Astrocyte (in vitro differentiated cells and primary cell): ENCODE measurements at regions not wholly inside any gene's neighbourhood (a gene's known extent, or its start where the extent isn't known, plus 50 kb on each side); places are given as distances from the start of the nearest gene placed in this dataset.
"Not testable (repeated sequence)": the region's sequence is repeated elsewhere in the genome, so short reads cannot be mapped to it uniquely, and the experiment has no call there.

ENCODE experiments used
- DNase-seq: peaks from one replicate; pipeline ENCODE4 v3.0.0-alpha.2; 2010; ENCODE audit warnings: low read depth
- FAIRE-seq: peaks from 2 replicates; lab custom pipeline; 2011; peaks lifted over from hg19 to GRCh38; lab: Jason Lieb, UNC
- H2AFZ ChIP-seq: 2 replicates; pipeline ENCODE4 v1.6.0; 2012; ENCODE audit warnings: low read depth, low read length, inconsistent platforms
- H3K27ac ChIP-seq: 2 replicates; pipeline ENCODE4 v1.5.1; 2011; ENCODE audit warnings: low read depth, low read length, inconsistent platforms
- H3K27me3 ChIP-seq: 2 replicates; pipeline ENCODE4 v1.6.0; 2011; ENCODE audit warnings: low read length, inconsistent platforms; ENCODE audit not compliant: insufficient read depth
- H3K36me3 ChIP-seq: 2 replicates; pipeline ENCODE4 v1.5.1; 2011; ENCODE audit warnings: low read length, inconsistent platforms; ENCODE audit not compliant: insufficient read depth
- H3K4me1 ChIP-seq: 2 replicates; pipeline ENCODE4 v1.5.1; 2011; ENCODE audit warnings: low read length, inconsistent platforms; ENCODE audit not compliant: insufficient read depth
- H3K4me2 ChIP-seq: 2 replicates; pipeline ENCODE4 v1.6.0; 2012; ENCODE audit warnings: low read length, inconsistent platforms
- H3K4me3 ChIP-seq: 2 replicates; pipeline ENCODE4 v1.5.1; 2011; ENCODE audit warnings: low read depth, mild to moderate bottlenecking, low read length, inconsistent platforms; ENCODE audit not compliant: insufficient read depth
- H3K79me2 ChIP-seq: 2 replicates; pipeline ENCODE4 v1.6.0; 2012; ENCODE audit warnings: mild to moderate bottlenecking, low read length, inconsistent platforms; ENCODE audit not compliant: insufficient read depth
- H3K9ac ChIP-seq: 2 replicates; pipeline ENCODE4 v1.6.0; 2012; ENCODE audit warnings: mild to moderate bottlenecking, low read length, inconsistent platforms
- H3K9me3 ChIP-seq: 2 replicates; pipeline ENCODE4 v1.5.1; 2012; ENCODE audit warnings: low read depth, mild to moderate bottlenecking, low read length, inconsistent platforms; ENCODE audit not compliant: insufficient read depth
- H4K20me1 ChIP-seq: 2 replicates; pipeline ENCODE4 v1.6.0; 2012; ENCODE audit warnings: low read length, inconsistent platforms; ENCODE audit not compliant: insufficient read depth
- H3K27ac Mint-ChIP-seq: one replicate; pipeline ENCODE4 v1.8.0; 2021; ENCODE audit warnings: mild to moderate bottlenecking, mixed read lengths; ENCODE audit not compliant: unreplicated experiment
- H3K27me3 Mint-ChIP-seq: one replicate; pipeline ENCODE4 v1.8.0; 2021; ENCODE audit warnings: low read depth, mixed read lengths; ENCODE audit not compliant: unreplicated experiment
- H3K36me3 Mint-ChIP-seq: one replicate; pipeline ENCODE4 v1.8.0; 2021; ENCODE audit warnings: low read depth, mixed read lengths; ENCODE audit not compliant: unreplicated experiment
- H3K4me1 Mint-ChIP-seq: one replicate; pipeline ENCODE4 v1.8.0; 2021; ENCODE audit warnings: low read depth, mixed read lengths; ENCODE audit not compliant: unreplicated experiment
- H3K4me3 Mint-ChIP-seq: one replicate; pipeline ENCODE4 v1.8.0; 2021; ENCODE audit warnings: mild to moderate bottlenecking, moderate library complexity, mixed read lengths; ENCODE audit not compliant: unreplicated experiment
- H3K9me3 Mint-ChIP-seq: one replicate; pipeline ENCODE4 v1.8.0; 2021; ENCODE audit warnings: mild to moderate bottlenecking, mixed read lengths; ENCODE audit not compliant: unreplicated experiment
- EZH2 ChIP-seq: IDR thresholded peaks from 2 replicates; pipeline ENCODE4 v1.6.1; 2012; ENCODE audit warnings: mild to moderate bottlenecking, low read length, inconsistent platforms; ENCODE audit not compliant: insufficient read depth
- TF ChIP-seq, protein P1 (sequence below): IDR thresholded peaks from 2 replicates; pipeline ENCODE4 v1.5.1; 2011; ENCODE audit warnings: low read depth, mild to moderate bottlenecking, inconsistent platforms, low read length, moderate library complexity; ENCODE audit not compliant: insufficient read depth

DNA sequence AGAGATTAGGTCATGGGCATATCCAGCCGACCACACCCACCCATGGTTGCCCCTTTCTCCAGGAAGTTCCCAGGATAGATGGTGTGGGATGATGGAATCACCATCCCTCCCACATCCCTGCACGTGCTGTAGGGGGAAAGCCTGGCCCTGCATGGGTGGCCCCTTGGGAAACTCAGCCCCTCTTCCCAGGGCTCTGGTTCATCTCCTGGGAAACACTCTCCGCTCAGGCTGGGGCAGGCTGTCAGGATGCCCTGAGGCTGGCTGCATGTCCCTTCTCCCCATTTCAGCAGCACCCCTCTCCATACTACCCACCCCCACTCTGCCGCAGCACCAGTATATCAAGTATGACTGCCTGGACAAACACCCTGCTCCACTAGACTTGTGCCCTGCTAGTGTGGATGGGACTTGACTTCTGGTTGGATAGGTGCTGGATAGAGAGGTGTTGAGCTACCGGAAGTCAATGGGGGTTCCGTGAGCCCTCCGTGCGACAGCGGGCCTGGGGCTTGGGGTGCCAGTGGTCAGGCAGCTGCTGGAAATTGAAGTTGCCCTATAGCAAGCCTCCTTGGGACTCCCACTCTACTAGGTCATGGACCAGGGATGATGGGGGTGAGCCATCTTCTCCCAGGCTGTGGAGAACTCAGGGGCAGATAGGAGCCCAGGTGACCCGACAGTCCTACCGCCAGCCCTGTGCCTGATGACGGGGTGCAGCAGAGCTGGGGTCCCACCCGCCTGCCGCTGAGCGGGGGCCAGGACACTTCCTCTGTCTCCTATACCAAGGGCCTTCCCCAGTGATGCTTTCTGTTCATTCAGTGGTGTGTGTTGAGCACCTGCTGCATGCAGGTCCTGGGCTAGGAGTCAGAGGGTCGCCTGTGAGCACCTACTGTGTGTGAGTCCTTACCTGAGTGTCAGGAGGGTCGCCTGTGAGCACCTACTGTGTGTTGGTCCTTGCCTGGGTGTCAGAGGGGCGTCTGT lies 69.4 kb upstream of the COL5A1 start:
- Mint-ChIP-seq H3K27ac (no peak overlapping the region), H3K36me3 (peaks cover 2% of the 10 kb centered on the region), H3K4me1 (peaks cover 9% of the 10 kb centered on the region), H3K9me3 (peaks cover 6% of the 10 kb centered on the region), H3K27me3 (peaks cover 7% of the 10 kb centered on the region), H3K4me3 (no peak overlapping the region)
- Histone ChIP-seq H4K20me1 (no peaks in the 10 kb centered on the region), H3K27me3 (no peaks in the 10 kb centered on the region), H3K9ac (no peak overlapping the region), H3K9me3 (no peaks in the 10 kb centered on the region), H2AFZ (no peak overlapping the region), H3K4me3 (no peak overlapping the region), H3K79me2 (no peaks in the 10 kb centered on the region), H3K27ac (no peak overlapping the region), H3K36me3 (no peaks in the 10 kb centered on the region), H3K4me1 (no peaks in the 10 kb centered on the region), H3K4me2 (no peak overlapping the region)
- TF ChIP-seq, protein P1, sequence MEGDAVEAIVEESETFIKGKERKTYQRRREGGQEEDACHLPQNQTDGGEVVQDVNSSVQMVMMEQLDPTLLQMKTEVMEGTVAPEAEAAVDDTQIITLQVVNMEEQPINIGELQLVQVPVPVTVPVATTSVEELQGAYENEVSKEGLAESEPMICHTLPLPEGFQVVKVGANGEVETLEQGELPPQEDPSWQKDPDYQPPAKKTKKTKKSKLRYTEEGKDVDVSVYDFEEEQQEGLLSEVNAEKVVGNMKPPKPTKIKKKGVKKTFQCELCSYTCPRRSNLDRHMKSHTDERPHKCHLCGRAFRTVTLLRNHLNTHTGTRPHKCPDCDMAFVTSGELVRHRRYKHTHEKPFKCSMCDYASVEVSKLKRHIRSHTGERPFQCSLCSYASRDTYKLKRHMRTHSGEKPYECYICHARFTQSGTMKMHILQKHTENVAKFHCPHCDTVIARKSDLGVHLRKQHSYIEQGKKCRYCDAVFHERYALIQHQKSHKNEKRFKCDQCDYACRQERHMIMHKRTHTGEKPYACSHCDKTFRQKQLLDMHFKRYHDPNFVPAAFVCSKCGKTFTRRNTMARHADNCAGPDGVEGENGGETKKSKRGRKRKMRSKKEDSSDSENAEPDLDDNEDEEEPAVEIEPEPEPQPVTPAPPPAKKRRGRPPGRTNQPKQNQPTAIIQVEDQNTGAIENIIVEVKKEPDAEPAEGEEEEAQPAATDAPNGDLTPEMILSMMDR = no peak
- TF ChIP-seq EZH2 = no peak
- FAIRE-seq (no peak), DNase-seq (no peak)

DNA sequence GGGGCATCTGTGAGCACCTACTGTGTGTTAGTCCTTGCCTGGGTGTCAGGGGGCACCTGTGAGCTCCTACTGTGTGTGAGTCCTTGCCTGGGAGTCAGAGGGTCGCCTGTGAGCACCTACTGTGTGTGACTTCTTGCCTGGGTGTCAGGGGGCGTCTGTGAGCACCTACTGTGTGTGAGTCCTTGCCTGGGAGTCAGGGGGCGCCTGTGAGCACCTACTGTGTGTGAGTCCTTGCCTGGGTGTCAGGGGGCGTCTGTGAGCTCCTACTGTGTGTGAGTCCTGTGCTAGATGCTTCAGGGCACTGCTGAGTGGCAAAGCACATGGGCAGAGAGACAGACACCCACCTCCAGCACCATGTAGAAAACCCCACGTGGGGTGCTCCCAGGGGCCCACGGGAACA lies 66.9 kb upstream of the COL5A1 start:
- peaks cover 11% of the 10 kb centered on the region for H3K27me3 Mint-ChIP-seq
- H3K27ac Mint-ChIP-seq, H3K4me3 Mint-ChIP-seq, H3K9ac ChIP-seq, H3K4me1 ChIP-seq, DNase-seq, H3K27me3 ChIP-seq, H3K4me3 ChIP-seq, FAIRE-seq, H4K20me1 ChIP-seq, H3K36me3 Mint-ChIP-seq, H3K4me2 ChIP-seq, H3K4me1 Mint-ChIP-seq, H3K27ac ChIP-seq, H3K36me3 ChIP-seq, H3K79me2 ChIP-seq, H2AFZ ChIP-seq, H3K9me3 ChIP-seq: not testable (repeated sequence)
- H3K9me3 Mint-ChIP-seq = peaks cover 12% of the 10 kb centered on the region

DNA sequence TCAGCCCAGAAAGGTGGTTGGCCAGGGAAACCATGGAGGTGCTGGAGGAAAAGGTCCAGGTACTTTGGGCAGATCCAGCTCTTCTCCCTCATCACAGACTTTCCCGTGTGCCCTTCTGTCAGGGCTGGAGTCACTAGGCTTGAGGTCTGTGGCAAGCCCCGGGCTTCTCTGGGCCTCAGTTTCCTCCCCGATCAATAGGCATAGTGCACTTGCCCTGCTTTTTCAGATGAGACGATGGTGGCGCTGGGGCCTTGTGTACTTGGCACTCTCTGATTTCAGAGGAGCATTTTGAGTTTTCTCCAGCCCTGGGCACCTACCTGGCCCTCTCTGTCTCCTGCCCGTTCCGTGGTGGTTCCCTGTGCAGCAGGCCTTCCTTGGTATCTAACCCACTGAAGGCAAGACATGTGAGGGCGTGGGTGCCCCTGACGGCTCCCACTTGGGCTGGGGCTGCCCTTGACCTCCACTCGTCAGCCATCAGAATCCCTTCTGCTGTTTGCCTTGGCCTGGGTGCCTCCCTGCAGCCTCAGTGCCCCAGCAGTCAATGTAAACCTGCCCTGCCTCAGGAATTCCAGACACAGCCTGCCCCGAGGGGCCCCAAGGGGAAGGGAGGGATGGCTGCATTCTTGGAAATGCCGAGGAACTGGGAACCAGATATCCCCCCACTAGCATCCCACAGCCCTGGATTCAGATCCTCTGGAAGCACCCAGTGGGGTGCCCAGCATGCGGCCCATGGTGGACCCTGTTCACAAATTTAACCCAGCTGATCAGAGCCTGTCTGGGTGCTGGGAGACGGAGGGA lies 66.3 kb upstream of the COL5A1 start:
- Histone ChIP-seq H4K20me1 (no peaks in the 10 kb centered on the region), H3K4me3 (no peak overlapping the region), H3K36me3 (no peaks in the 10 kb centered on the region), H3K27ac (no peak overlapping the region), H3K4me2 (no peak overlapping the region), H3K4me1 (no peaks in the 10 kb centered on the region), H3K27me3 (no peaks in the 10 kb centered on the region), H3K9me3 (no peaks in the 10 kb centered on the region), H3K79me2 (no peaks in the 10 kb centered on the region), H3K9ac (no peak overlapping the region), H2AFZ (no peak overlapping the region)
- FAIRE-seq = no peak
- Mint-ChIP-seq H3K4me1 (peaks cover 9% of the 10 kb centered on the region), H3K9me3 (peaks cover 12% of the 10 kb centered on the region), H3K4me3 (no peak overlapping the region), H3K36me3 (peaks cover 5% of the 10 kb centered on the region), H3K27me3 (peaks cover 9% of the 10 kb centered on the region), H3K27ac (no peak overlapping the region)
- TF ChIP-seq, protein P1 = no peak
- TF ChIP-seq EZH2 = no peak
- DNase-seq = no peak
